GM21723 (cell line): ENCODE measurements at regions not wholly inside any gene's neighbourhood (a gene's known extent, or its start where the extent isn't known, plus 50 kb on each side); places are given as distances from the start of the nearest gene placed in this dataset.
A peak's percentile ranks its signal among the peaks of the same experiment; 100 is the strongest.

Experiments
- ATAC-seq: cut with Tn5 transposase; IDR thresholded peaks from one replicate; pipeline ENCODE4 v1.9.1; 2021; ENCODE audit warnings: mild to moderate bottlenecking, moderate library complexity; ENCODE audit not compliant: unreplicated experiment

DNA sequence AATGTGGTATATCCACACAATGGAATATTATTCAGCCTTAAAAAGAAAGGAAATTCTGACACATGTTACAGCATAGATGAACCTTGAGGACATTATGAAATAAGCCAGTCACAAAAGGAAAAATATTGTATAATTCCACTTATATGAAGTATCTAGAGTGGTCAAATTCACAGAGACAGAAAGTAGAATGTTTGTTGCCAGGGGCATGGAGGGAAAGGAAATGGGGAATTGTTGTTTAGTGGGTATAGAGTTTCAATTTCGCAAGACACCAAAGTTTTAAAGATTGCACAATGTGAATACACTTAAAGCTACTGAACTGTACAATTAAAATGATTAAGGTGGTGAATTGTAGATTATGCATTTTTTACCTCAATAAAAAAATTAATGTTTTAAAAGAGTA, 92.9 kb downstream of the TXNL1 start:
- ATAC-seq, result no peak

DNA sequence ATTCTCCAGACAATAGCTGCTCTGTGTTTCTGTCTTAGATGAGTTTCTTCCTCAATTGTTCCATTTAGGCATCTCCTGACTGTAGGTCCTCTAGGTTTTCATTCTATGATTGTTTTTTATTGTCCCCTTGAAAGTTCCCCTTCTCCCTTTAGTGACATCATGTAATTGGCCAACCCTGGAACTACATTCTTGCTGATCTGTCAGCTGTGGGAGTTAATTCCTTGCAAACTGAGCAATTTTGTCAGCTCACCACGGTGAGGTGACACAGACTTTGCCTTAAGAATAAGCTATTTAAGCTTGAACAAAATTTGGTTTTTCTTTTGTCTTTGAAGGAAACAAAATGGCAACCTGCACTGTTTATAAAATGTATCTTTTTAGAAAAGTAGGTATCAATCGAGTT, 95.9 kb downstream of the TXNL1 start:
- no peak for ATAC-seq

DNA sequence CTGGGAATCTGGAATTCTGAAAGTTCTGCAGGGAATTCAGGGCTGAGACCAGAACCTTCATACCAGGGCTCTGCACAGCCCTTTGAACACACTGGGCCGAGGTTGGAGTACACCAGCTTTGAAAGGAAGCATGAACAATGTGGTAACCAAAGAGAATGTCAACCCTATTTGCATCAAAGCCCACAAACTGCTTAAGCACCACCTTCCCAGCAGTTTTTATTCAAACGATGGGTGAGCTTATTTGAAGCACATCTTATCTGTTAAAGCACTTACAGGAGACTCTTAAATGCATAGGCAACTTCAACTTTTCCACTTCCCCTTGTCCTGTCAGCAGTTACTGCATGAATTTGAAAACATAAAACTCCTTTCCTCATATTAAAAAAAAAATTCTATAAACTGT, 96.6 kb downstream of the TXNL1 start:
- ATAC-seq, result no peak

DNA sequence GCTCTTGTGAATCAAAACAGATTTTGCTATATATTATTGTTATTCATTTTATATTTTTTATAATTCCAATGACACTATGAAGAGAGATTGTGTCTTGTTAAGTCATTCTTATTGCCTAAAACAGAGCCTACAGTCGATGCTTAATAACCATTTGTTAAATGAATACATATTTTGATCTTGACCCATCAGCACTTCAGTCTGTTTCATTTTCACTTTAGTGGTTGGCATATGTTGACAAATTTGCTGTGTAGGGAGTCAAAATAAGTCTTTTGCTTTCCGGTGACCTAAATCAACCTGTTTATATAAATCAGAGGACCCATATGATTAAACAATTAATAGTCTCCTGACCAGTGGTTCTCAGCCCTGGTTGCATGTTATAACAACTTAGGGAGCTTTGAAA, 97.1 kb downstream of the TXNL1 start:
- ATAC-seq, result no peak

DNA sequence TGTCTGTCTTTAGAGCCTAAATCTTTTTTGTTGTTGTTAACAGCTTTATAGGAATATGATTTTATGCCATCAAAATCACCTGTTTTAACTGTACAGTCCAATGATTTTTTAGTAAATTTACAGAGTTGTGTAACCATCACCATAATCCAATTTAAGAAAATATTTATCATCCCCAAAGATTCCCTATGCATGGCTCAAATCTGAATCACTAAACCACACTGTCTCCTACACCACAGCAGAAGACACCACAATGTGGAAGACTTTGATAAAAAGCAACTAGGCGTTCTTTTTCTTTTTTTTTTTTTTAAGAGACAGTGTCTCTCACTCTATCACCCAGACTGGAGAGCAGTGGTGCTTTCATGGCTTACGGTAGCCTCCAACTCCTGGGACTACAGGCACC, 99.6 kb downstream of the TXNL1 start:
- no peak for ATAC-seq

DNA sequence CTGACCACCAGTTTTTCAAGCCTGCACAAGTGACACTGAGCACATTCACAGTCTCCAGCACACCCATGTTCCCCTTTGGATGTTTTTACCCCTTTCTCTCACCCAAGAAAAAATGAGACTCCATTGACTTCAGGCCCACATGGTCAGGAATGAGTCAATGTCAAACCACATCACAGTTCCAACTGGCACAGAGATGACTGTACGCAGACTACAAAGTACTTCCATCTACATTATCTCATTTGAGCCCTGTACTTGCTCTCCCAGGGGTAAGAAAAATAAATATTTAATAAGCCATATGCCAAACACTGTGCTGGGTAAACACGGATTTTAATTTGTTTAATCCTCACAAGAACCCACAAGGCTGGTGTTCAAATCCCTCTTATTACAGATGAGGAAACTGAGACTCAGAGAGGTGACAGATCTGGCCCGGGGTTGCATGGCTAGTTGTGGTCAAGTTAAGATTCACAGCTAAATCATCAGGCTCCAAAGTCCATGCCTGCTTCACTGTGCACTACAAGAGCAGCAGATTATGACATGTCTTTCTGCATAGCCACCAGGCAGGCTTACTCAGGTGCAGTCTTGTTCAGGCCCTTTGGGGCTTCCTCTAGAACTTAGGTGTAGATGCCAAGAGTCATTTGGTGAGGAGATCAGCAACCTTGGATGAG, 106.1 kb downstream of the TXNL1 start:
- peak; percentile 94 for ATAC-seq

DNA sequence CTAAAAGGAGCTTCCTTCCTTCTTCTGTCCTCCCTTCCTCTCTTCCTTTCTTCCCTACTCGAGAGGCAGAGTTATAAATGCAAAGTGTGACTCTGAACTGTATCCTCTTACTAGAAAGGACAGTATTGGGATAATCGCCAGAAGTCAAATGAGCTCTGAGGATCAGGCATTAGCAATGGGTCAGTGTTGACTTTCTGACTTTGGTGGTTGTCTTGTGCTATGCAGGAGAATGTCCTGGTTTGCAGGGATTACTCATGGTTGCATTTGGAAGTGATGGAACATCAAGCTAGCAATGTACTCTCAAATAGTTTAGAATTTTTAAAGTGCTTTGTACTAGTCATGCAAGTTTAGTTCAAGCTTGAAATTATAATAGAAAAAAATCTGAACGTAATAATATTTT, 115.6 kb downstream of the TXNL1 start:
- no peak for ATAC-seq

DNA sequence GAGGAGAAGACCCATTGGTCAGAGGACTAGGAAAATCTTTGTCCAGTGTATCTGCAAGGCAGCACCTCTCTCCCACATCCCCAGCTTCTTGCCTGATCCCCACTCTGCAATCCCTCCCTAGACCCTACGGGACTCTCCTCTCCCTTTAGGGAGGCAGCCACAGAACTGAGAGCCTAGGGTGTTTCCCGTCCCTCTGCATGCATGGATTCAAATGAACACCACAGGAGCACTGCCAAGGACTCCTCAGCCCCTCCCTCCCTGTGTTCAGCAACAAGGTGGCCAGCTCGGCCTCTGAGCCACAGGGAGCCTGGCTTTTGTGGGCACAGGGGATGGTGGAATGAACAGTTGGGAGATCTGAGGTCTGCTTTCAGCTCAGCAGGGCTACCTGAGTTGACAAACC, 117.1 kb downstream of the TXNL1 start:
- ATAC-seq, result no peak

DNA sequence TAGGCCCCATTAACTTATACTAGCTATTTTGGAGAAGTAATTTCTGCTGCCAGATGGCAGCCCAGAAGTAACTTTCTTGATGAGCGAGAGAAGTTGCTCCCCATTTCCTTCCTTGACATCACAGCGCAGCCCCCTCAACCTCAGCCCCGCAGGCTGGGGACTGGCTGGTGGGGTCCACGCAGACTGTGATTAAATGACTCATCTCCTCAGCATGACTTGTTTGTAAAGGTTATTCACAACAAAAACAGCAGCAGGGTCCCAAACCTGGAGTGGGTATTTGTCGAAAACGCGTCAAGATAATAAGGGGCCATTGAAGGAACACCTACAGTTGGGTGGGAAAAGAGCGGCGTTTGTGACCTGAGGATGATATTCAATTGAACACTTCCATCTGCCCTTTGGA, 120.6 kb downstream of the TXNL1 start:
- ATAC-seq, result no peak

DNA sequence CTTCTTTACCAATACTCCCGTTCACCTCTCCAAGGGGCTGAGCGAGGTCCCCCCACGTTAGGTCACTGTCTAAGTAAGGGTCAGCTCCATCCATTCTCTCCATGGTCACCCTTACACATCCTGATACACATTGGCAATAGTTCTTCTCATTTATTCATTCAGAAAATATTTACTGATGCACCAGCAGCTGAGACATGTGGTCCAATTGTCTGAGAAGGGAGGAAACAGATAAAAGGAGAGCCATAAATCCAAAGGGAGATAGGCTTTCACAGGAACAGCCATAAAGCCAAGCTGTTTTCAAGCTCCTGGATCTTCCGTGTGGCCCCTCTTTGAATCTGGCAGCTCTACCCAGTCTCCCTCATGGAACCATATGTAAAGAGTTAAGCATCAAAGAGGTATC, 121.2 kb downstream of the TXNL1 start:
- ATAC-seq, result no peak

DNA sequence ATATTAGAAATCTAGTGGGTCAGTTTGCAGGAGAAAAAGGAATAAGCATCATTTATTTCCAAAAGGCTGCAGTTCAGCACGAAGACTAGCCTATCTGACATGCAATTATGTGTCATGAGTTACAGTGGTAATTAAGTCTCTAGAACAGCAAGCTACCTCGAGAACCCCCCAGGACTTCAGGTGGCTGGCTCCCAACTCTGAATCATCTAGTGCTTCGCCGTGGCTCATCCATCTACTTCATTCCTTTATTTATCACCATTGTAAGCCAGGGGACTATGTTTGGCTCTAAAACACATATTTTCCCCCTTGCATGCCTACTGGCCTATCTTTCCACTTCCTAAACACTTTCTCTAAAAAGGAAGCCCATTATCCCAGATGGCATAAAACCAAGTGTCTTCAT, 121.6 kb downstream of the TXNL1 start:
- no peak for ATAC-seq

DNA sequence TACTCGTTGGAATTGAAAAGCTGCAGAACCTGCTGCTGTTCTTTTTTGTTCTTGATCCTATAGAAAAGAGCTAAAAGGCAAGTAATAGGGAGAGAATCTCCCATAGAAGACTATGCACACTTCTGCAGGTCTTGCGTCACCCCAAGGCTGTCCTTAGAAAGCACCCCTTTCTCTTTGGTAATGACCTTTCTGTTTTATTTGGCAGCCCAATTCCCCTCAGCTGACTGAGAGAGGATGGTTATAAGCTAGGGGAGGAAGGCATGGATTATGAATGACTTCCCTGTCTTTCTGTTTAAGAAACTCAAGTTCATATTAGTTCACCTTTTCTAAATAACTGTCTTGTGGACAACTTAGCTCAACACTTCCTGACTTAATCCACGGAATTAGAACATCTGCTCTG, 122.9 kb downstream of the TXNL1 start:
- ATAC-seq, result no peak

DNA sequence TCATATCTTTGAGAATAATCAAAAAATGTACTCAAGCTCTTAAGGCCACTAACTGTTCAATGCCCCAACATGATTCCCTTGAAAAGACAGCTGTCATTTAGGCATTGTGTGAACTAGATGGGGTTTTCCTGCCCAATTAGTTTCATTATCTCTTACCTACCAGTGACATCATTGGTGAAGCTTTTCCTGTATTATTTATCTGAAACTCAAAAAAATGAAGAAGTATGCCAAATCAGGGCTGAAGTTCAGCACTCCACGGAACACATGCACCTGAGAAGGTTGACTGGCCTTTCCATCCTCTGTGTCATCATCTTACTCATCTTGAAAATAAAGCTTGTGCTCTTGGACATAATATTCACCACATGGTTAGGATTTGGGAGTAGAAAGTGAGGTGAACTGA, 126.4 kb downstream of the TXNL1 start:
- ATAC-seq, result no peak

DNA sequence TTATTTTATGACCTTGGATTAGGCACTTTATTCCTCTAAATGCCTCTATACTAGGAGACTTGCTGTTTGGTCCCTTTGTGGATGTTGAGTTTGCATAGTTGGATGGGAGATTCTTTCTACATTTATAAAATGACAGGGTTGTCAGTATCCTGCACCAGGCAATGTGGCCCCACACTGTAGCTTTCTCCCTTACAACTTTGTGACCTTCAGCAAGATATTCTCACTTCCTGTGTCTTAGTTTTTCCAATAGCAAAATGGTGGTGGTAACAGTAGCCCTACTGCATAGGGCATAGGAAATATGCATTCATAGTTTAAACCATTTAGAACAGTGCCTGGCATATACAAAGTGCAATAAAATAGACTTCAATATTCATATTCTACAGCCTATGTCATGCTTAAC, 128.3 kb downstream of the TXNL1 start:
- ATAC-seq, result no peak

DNA sequence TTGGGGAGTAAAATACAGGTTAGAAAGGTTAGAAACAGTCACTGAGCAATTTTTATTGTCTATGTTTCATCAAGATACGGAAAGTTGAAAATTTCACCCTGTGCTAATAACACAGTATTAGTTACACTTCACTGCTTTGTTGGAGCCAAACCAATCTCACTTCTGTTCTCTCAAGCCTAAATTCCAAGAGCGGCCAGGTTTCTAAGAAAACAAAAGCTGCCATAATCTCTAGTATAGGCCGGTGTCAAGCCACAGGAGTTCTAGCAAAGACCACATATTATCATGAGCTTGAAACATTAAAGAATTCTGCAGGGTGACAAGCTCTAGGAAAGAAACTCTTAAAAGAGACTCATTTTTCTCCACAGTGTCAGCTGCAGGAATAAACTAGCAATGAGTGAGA, 128.7 kb downstream of the TXNL1 start:
- ATAC-seq, result no peak

DNA sequence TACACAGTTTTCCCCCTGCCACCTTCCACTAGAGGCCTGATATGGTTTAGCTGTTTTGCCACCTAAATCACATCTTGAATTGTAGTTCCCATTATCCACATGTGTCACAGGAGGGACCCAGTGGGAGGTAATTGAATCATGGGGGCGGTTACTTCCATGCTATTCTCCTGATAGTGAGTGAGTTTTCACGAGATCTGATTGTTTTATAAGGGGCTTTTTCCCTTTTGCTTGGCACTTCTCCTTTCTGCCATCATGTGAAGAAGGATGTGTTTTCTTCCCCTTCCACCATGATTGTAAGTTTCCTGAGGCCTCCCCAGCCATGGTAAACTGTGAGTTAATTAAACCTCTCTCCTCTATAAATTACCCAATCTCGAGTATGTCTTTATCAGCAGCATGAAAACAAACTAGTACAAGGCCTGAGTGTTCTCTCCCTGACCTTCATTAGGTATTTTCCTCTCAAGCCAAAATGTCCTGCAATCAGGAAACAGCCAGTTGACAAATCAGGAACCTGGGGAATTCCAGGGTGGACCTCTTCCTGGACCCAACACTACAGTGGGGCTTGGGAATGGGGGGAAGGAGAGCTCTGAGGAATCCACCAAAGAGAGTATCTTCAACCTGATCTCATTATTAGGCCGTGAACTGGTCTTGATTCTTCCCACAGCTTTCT, 129.9 kb downstream of the TXNL1 start:
- ATAC-seq, result no peak

DNA sequence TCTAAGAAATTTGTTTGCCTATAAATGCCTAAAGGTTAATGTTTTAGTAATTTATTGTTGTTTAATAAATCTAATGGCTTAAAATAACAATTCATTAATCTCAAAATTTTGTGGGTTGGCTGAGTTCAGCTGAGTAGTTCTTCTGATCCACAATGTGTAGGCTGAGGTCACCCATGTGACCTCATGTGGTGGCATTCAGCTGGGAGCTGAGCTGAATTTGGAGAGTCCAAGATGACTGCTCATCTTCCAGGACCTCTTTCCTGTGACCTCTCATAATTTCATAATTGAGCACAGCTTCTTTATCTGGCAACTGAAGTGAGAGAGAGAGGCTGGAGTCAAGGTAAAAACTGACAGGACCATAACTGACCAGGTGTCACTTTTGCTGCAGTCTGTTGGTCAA, 132.4 kb downstream of the TXNL1 start:
- no peak for ATAC-seq

DNA sequence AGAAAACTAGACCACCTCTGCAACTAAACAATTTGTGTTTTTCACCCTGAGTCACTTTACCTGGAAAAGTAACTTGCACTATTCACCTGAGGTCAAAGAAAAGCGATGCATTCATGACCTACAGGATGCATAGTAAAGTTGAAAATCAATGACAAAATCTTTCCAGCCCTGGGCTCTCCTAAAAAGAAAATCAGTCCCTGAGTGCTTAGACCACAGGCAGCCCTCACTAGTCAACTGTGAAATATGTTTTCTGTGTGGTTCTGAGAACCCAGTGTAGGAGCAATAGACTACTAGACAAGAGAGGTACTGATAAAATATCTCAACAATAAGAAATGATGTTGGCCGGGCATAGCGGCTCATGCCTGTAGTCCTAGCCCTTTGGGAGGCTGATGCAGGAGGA, 133.1 kb downstream of the TXNL1 start:
- no peak for ATAC-seq

DNA sequence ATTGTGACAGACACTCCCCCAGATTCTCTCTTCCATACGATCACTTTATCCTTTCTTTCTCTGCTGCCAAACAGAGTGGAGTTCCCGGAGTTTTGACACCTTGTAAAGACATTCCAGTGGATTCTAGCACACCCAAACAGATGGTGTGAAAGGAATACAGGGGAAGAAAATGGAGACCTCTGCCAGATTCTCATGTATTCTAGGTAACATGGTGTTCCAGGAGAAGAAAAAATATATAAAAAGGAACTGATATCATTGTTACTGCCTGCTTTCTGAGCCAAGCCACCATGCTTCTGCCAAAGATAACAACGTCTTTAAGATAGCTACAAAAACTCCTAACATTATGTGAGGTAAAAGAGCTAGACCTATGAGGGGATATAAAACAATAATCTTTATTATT, 136.5 kb downstream of the TXNL1 start:
- ATAC-seq, result no peak

DNA sequence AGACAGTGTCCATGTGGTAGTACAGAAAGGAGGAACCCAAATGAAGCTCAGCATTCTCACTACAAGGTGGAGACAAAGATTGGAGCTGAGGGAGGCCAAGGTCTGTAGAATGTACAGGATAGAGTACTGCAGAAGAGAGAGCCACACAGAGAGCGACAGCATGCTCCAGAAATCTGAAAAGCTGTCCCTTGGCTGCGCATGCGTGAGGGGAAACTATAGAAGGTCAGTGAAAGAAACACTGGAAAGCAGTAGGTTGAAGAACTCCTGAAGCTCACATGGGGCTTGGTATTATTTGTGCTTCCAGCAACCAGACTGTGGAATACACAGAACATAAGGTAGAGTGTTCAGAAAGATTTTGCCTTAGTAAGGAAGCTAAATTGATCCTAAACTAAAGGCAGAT, 142.5 kb downstream of the TXNL1 start:
- ATAC-seq, result no peak

DNA sequence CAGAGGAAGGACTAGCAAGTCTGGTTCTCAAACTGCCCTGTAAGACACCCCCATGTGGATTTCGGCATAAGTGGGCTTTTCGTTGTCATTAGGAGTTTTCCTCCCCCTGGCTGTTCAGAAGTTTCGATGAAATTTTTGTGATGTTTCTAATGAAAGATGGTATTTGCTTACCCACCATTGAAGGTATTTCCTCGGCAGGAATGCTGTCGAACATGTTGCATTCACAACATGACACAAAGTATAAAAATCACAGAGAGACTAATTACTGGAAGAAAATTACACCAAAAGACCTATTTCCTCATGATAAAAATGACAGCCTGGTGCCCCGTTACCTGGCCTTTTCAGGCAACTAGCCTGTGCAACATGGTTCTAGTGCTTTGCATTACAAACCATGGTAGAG, 144.9 kb downstream of the TXNL1 start:
- no peak for ATAC-seq

DNA sequence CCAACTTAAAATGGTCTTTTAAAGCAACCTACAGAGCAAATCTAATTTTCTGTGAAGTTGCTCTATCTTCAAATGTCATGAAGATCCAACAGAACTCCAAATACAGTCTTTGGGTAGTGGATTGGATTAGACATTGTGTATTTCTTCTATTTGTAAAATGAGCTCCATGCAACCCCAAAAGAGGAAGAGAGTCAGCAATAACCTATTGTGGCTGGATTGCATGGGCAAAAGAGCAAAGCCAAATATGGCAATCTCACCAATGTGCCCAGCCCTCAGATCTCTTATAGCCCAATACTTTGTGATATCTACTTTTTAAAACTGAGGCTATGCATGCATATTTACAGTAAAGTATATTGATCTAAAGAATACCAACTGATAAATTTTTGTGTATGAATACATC, 146.3 kb downstream of the TXNL1 start:
- ATAC-seq, result no peak

DNA sequence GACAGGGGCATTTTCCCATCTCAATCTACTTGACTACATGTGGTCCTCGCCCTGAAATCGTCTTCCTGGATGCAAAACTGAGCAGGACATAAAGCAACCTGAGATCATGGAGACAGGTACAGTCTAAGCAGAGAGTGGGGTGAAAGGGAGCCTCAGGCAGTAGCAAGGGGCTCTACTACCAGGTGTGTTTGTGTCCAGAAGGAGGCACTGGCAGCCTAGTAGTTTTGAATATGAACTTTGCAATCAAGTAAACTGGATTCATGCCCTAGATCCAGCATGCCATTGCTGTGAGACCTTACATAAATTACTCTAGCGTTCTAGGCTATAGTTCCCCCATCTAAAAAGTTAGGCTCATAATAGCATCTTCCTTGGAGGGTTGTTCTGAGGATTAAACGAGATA, 147.4 kb downstream of the TXNL1 start:
- ATAC-seq, result no peak
